DMS 273 (cell line): ENCODE measurements at regions not wholly inside any gene's neighbourhood (a gene's known extent, or its start where the extent isn't known, plus 50 kb on each side); places are given as distances from the start of the nearest gene placed in this dataset.
A peak's percentile ranks its signal among the peaks of the same experiment; 100 is the strongest.

Experiments used
- DNase-seq: peaks from one replicate; lab custom pipeline; 2025; ENCODE audit not compliant: unreplicated experiment; lab: John Stamatoyannopoulos, UW

- no peak for DNase-seq
Measured at GRCh38 chr9:7960320-7961050, 160.9 kb upstream of the DMAC1 start.

- DNase-seq = no peak
Measured at GRCh38 chr9:7957803-7958202, 158.2 kb upstream of the DMAC1 start.

- DNase-seq = no peak
Measured at GRCh38 chr9:7947577-7947976, 148.0 kb upstream of the DMAC1 start.

- no peak for DNase-seq
Measured at GRCh38 chr9:7946458-7946857, 146.9 kb upstream of the DMAC1 start.

GRCh38 chr9:7944572-7944971 is 145.0 kb upstream of the DMAC1 start:
- DNase-seq = no peak

- DNase-seq = no peak
Measured at GRCh38 chr9:7937761-7938491, 138.3 kb upstream of the DMAC1 start.

- no peak for DNase-seq
Measured at GRCh38 chr9:7936996-7937395, 137.4 kb upstream of the DMAC1 start.

- DNase-seq = no peak
Measured at GRCh38 chr9:7936163-7936562, 136.6 kb upstream of the DMAC1 start.

GRCh38 chr9:7935681-7936080 is 136.1 kb upstream of the DMAC1 start:
- no peak for DNase-seq

GRCh38 chr9:7932767-7933166 is 133.2 kb upstream of the DMAC1 start:
- no peak for DNase-seq

GRCh38 chr9:7930613-7931012 is 131.0 kb upstream of the DMAC1 start:
- no peak for DNase-seq

- DNase-seq = peak; percentile 1
Measured at GRCh38 chr9:7921545-7922197, 122.1 kb upstream of the DMAC1 start.

- DNase-seq = no peak
Measured at GRCh38 chr9:7912037-7912535, 112.5 kb upstream of the DMAC1 start.

- no peak for DNase-seq
Measured at GRCh38 chr9:7910426-7911020, 110.9 kb upstream of the DMAC1 start.

GRCh38 chr9:7909537-7909936 is 110.0 kb upstream of the DMAC1 start:
- DNase-seq = no peak

- no peak for DNase-seq
Measured at GRCh38 chr9:7907551-7908337, 108.2 kb upstream of the DMAC1 start.

GRCh38 chr9:7906783-7907550 is 107.4 kb upstream of the DMAC1 start:
- DNase-seq = no peak

GRCh38 chr9:7901621-7902020 is 102.0 kb upstream of the DMAC1 start:
- no peak for DNase-seq

GRCh38 chr9:7900541-7900940 is 101.0 kb upstream of the DMAC1 start:
- DNase-seq = no peak

- DNase-seq = no peak
Measured at GRCh38 chr9:7899753-7900152, 100.2 kb upstream of the DMAC1 start.
